HG03097 (cell line): ENCODE measurements at regions not wholly inside any gene's neighbourhood (a gene's known extent, or its start where the extent isn't known, plus 50 kb on each side); places are given as distances from the start of the nearest gene placed in this dataset.
A peak's percentile ranks its signal among the peaks of the same experiment; 100 is the strongest.

Source experiments
- ATAC-seq: cut with Tn5 transposase; IDR thresholded peaks from one replicate; pipeline ENCODE4 v1.9.1; 2021; ENCODE audit not compliant: unreplicated experiment, low FRiP score

DNA sequence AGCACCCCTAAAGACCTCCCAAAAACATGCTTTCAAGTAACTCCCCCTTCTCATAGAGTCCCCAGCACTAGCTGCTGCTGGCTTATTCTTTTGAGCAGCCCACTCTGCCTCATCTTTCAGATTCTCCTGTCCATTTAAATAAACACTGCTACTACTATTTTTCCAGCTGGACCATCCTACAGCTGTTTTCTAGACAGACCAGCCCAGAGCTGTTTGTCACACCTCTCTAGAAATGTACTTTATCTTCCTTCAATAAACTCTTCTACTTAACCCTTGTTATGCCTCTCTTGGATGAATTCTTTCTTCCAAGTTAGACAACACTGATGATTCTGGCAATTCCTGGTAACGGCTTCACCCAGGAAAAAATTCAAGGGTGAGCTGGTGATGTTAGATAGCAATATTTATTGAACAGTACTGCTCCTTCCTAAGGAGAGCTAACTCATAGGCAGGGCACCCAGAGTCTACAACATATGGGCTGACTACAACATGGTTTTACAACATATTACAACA lies 995.7 kb downstream of the LRFN5 start:
- no peak for ATAC-seq

DNA sequence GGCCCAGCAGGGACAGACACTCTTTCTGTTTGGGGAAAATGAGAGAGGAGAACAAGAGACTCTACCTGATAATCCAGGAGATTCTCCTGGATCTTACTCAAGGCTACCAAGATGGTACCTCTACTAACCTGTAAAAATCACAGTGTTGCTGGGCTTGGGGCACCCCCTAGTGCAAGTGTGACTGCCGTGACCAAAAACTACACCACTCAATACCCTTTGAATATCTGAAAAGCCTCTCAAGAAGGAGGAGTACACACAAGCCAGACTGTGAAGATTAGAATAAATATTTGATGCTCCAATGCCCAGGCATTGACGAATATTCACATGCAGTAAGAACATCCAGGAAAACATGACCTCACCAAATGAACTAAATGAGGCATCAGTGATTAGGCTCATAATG lies 965.4 kb downstream of the LRFN5 start:
- ATAC-seq, result no peak

- ATAC-seq, result no peak
Measured at GRCh38 chr14:42569227-42569626, 962.6 kb downstream of the LRFN5 start.

DNA sequence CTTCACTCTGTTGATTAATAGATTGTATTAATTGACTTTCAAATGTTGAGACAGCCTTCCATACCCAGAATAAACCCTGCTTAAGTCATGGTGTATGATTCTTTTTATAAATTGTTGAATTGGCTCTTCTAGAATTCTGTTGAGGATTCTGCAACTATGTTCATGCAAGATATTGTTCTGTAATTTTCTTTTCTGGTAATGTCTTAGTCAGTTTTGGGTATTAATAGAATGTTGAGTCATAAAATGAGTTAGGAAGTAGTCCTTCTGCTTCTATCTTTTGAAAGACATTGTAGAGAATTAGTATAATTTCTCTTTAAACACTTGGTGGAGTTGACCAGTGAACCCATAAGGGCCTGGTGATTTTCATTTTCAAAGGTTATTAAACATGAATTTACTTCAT lies 958.9 kb downstream of the LRFN5 start:
- ATAC-seq, result no peak

- ATAC-seq, result no peak
Measured at GRCh38 chr14:42563313-42563712, 956.6 kb downstream of the LRFN5 start.

DNA sequence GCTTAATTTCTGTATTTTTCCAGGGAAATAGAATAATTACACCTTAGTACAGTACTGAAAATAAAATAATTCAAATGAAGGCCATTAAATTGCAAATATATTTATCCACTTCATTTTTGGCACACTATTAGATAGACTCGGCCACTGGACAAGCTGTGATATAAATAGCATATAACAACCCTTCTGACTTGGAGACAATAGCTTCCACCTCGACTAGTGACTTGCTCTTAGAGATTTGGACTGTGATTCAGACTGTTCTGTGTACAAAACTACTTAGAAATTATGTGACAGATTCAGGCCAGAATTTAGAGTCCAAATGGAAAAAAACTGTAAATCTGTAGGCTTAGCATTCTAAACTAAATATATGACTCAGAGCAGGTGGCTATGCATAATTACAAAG lies 949.9 kb downstream of the LRFN5 start:
- ATAC-seq, result no peak

GRCh38 chr14:42555365-42555764 lies 948.7 kb downstream of the LRFN5 start:
- no peak for ATAC-seq

GRCh38 chr14:42554091-42554490 lies 947.4 kb downstream of the LRFN5 start:
- ATAC-seq, result no peak

- ATAC-seq, result no peak
Measured at GRCh38 chr14:42550310-42550709, 943.6 kb downstream of the LRFN5 start.

DNA sequence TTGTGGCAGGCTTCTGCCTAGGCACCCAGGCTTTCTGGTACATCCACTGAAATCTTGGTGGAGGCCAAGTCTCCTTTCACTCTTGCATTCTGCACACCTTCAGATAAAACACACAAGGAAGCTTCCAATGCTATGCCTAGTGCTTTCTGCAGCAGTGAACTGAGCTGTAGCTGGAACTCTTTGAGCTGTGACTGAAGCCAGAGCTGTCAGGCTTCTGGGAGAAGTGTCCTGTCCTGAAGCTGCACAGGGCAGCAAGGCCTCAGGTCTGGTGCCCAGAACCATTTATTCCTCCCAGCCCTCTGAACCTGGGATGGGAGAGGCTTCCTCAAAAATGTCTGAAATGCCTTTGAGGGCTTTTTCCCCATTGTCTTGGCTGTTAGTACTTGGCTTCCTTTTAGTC lies 941.7 kb downstream of the LRFN5 start:
- ATAC-seq, result no peak

DNA sequence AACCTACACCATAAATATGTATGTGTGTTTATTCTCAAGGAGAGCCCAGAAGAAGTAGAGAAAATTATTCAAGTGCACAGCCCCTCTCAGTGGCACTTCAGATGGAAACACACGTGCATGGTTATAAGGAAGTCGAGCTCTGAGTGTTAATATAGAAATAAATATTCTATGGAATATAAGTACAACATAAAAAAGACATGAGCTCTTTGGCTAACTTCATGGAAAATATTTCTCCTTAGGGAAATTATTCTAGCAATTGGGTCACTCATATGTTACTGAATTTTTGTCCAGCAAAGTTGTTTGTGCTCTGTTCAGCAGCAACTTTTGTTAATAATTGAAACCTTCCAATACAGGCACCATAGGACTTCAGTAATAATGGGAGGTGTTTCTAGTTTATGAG lies 939.0 kb downstream of the LRFN5 start:
- no peak for ATAC-seq

- no peak for ATAC-seq
Measured at GRCh38 chr14:42541535-42542001, 934.9 kb downstream of the LRFN5 start.

DNA sequence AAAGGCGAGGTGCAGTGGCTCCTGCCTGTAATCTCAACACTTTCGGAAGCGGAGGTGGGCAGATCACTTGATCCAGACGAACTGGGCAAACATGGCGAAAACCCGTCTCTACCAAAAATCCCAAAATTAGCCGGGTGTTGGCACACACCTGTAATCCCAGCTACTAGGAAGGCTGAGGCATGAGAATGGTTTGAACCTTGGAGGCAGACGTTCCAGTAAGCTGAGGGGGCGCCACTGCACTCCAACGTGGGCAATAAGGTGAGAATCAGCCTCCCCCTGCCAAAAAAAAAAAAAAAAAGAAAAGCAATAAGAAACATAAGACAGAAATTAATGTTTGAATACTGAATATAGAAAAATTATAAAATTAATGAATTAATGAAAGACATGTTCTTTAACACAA lies 928.7 kb downstream of the LRFN5 start:
- ATAC-seq, result no peak

- ATAC-seq, result no peak
Measured at GRCh38 chr14:42533476-42533875, 926.8 kb downstream of the LRFN5 start.

- ATAC-seq, result no peak
Measured at GRCh38 chr14:42532194-42532593, 925.5 kb downstream of the LRFN5 start.

GRCh38 chr14:42527141-42527540 lies 920.5 kb downstream of the LRFN5 start:
- no peak for ATAC-seq

DNA sequence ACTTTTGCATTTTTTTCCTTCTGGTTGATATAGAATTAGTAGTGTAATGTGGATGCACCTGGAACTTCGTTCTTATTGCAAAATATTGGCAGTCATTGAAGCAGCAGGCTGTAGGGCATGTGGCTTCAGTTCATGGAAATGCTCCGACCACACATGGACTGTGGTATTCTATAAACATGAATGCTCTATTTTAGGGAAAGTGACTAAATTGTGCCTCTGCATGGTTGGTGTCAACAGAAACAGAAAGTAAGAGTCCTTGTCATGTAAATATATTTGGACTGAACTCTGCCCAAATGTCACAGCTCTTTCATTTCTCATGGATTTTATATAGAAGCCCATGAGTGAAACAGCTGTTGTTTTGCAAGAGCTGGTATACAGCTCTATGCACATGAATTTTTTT lies 917.0 kb downstream of the LRFN5 start:
- peak; percentile 86 for ATAC-seq

- no peak for ATAC-seq
Measured at GRCh38 chr14:42517806-42518500, 911.3 kb downstream of the LRFN5 start.

DNA sequence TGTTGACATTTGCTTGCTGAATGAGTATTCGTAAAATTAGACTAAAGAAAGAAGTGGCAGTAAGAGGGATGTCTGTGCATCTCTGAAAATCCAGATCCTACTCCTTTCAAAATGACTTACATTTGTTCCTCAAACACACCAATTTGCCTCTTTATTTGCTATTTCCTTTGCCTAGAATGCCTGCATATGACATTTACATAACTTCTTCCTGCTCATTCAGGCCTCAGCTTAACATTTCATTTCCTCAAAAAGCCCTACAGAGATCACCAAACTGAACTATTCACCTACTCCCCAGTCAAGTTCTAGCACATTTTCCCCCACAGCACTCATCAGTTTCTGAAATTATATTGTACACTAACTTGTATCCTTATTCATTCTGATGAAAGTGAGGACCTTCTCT lies 907.2 kb downstream of the LRFN5 start:
- ATAC-seq, result no peak

- no peak for ATAC-seq
Measured at GRCh38 chr14:42510071-42510470, 903.4 kb downstream of the LRFN5 start.

- ATAC-seq, result no peak
Measured at GRCh38 chr14:42508209-42508946, 901.7 kb downstream of the LRFN5 start.

DNA sequence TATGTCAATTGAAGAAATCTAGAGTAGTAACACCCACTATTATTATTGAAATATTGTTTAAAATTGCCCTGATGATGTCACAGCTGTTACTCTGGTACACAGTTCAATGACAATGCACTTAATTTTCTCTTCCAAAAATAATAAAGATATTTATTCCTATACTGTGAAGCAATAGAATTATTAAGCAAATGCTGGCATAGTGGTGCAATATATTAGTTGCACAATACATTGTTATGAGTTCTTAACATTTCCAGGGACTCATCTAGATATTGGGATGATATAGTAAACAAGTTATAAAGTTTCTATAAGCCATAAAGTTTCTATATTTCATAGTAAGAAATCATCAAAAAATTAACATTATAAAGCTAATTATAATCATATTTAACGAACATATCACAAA lies 897.8 kb downstream of the LRFN5 start:
- ATAC-seq, result no peak
